Loucy (cell line): ENCODE measurements at regions not wholly inside any gene's neighbourhood (a gene's known extent, or its start where the extent isn't known, plus 50 kb on each side); places are given as distances from the start of the nearest gene placed in this dataset.

Experiments
- CTCF ChIP-seq: fragments of 200-600 bp; sonication (generic); conservative IDR thresholded peaks from 2 replicates; pipeline ENCODE4 v1.5.1; 2014; ENCODE audit warnings: mild to moderate bottlenecking, antibody characterized with exemption, low read length
- EZH2phosphoT487 ChIP-seq: fragments of 200-600 bp; IDR thresholded peaks from 2 replicates; pipeline ENCODE4 v1.6.1; 2018; ENCODE audit warnings: antibody characterized with exemption, mild to moderate bottlenecking, moderate library complexity, borderline replicate concordance

DNA sequence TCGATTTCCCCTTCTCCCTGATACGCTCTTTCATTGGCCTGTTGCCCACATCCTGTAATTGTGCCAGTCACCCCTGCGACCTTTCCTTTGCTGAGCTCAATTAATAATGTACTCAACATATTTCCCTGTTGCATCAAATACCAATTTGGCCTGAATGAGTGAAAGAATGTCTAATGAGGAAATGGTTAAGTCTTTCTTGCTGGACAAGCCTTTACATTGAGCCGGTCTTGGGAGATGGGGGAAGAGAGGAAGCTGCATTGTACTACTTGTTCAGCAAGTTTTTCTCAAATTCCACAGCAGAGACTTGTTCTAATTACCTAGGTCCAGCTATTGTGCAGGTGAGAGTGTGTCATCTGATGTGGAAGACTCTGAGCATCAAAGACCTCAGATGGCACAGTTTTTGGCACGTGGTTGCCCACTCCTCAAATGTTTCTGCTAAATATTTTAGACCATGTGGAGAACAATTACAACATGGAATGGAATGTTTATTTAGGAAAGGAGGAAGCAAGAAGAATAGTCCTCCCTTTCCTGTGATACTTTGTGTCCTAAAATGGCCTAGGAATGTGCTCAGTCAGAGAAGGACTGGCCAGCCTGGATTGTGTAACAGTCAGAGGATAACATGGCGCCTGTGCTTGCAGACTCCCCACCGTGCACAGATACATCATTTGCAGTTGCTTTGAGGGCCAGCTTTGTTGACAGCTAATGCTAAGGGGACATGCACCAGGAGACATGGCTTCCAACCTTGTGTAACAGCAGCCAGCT, 129.5 kb upstream of the E2F8 start:
- TF ChIP-seq CTCF (no peak), EZH2phosphoT487 (no peak)
